ENCODE measurements at regions not wholly inside any gene's neighbourhood (a gene's known extent, or its start where the extent isn't known, plus 50 kb on each side); places are given as distances from the start of the nearest gene placed in this dataset.

GRCh38 chr9:88676644-88677043 is 141.7 kb downstream of the NXNL2 start:
- intact Hi-C loops (cut with DNase I), result no loop called here
- FAIRE-seq (no peak), DNase-seq (no peak)
- no peak overlapping the region for H3K9ac ChIP-seq (ENCODE audit: low read length in 3 of 3)
- H3K4me1 ChIP-seq (ENCODE audit: control insufficient read depth in 2 of 3, insufficient read depth in 2 of 3, low read depth in 1 of 3, low read length in 3 of 3), result no peaks in the 10 kb centered on the region
- H3K9me3 ChIP-seq (ENCODE audit: control insufficient read depth in 2 of 3, insufficient read depth in 1 of 3, low read length in 3 of 3), result no peaks in the 10 kb centered on the region
- no peak overlapping the region for H3K4me3 ChIP-seq (ENCODE audit: low read length in 3 of 3)
- no peak overlapping the region for H3K27ac ChIP-seq (ENCODE audit: low read depth in 2 of 2, low read length in 2 of 2)
- no peak for TF ChIP-seq CTCF (IDR thresholded peaks at IDR 0.05; ENCODE audit: borderline replicate concordance, extremely low read depth, insufficient read depth)
- no peaks in the 10 kb centered on the region for H3K36me3 ChIP-seq (ENCODE audit: control insufficient read depth in 2 of 3, insufficient read depth in 3 of 3, low read length in 3 of 3)
- no peaks in the 10 kb centered on the region for H3K27me3 ChIP-seq (ENCODE audit: control insufficient read depth, insufficient read depth, low read length)

- intact Hi-C loops (cut with DNase I), result no loop called here
- no peaks in the 10 kb centered on the region for H3K36me3 ChIP-seq (ENCODE audit: control insufficient read depth in 2 of 3, insufficient read depth in 3 of 3, low read length in 3 of 3)
- no peak for TF ChIP-seq CTCF (IDR thresholded peaks at IDR 0.05; ENCODE audit: borderline replicate concordance, extremely low read depth, insufficient read depth)
- H3K4me1 ChIP-seq (ENCODE audit: control insufficient read depth in 2 of 3, insufficient read depth in 2 of 3, low read depth in 1 of 3, low read length in 3 of 3), result no peaks in the 10 kb centered on the region
- no peak overlapping the region for H3K27ac ChIP-seq (ENCODE audit: low read depth in 2 of 2, low read length in 2 of 2)
- DNase-seq, result no peak
- no peaks in the 10 kb centered on the region for H3K27me3 ChIP-seq (ENCODE audit: control insufficient read depth, insufficient read depth, low read length)
- no peak overlapping the region for H3K9ac ChIP-seq (ENCODE audit: low read length in 3 of 3)
- no peak overlapping the region for H3K4me3 ChIP-seq (ENCODE audit: low read length in 3 of 3)
- no peaks in the 10 kb centered on the region for H3K9me3 ChIP-seq (ENCODE audit: control insufficient read depth in 2 of 3, insufficient read depth in 1 of 3, low read length in 3 of 3)
- FAIRE-seq, result no peak
Measured at GRCh38 chr9:88678008-88678407, 143.0 kb downstream of the NXNL2 start.

GRCh38 chr9:88678431-88678830 is 143.5 kb downstream of the NXNL2 start:
- Histone ChIP-seq H3K4me1 (ENCODE audit: control insufficient read depth in 2 of 3, insufficient read depth in 2 of 3, low read depth in 1 of 3, low read length in 3 of 3) (no peaks in the 10 kb centered on the region), H3K9me3 (ENCODE audit: control insufficient read depth in 2 of 3, insufficient read depth in 1 of 3, low read length in 3 of 3) (no peaks in the 10 kb centered on the region), H3K27me3 (ENCODE audit: control insufficient read depth, insufficient read depth, low read length) (no peaks in the 10 kb centered on the region), H3K36me3 (ENCODE audit: control insufficient read depth in 2 of 3, insufficient read depth in 3 of 3, low read length in 3 of 3) (no peaks in the 10 kb centered on the region), H3K4me3 (ENCODE audit: low read length in 3 of 3) (no peak overlapping the region), H3K27ac (ENCODE audit: low read depth in 2 of 2, low read length in 2 of 2) (no peak overlapping the region), H3K9ac (ENCODE audit: low read length in 3 of 3) (no peak overlapping the region)
- intact Hi-C loops (cut with DNase I), result no loop called here
- TF ChIP-seq CTCF (IDR thresholded peaks at IDR 0.05; ENCODE audit: borderline replicate concordance, extremely low read depth, insufficient read depth), result no peak
- no peak for DNase-seq
- no peak for FAIRE-seq

DNA sequence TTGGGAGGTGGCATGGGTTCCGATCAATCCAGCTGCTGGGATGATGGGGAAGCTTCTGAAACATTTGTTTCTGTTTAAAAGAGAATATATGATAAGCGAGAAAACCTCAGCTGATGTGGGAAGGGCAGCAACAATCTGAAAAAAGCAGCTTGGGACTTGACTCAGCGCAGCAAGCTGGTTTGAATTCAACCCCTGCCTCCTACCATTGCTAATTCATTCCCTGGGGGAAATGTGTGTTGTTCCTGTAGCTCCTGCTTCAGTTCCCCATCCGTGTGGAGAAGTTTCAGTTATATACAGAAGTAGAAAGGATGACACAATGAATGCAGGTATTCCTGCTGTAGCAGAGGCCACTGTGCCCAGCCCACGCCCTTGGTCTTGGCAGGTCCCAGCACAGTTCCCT is 145.1 kb downstream of the NXNL2 start:
- FAIRE-seq (no peak), DNase-seq (no peak)
- H3K9ac ChIP-seq (ENCODE audit: low read length in 3 of 3), result no peak overlapping the region
- no peak overlapping the region for H3K27ac ChIP-seq (ENCODE audit: low read depth in 2 of 2, low read length in 2 of 2)
- H3K36me3 ChIP-seq (ENCODE audit: control insufficient read depth in 2 of 3, insufficient read depth in 3 of 3, low read length in 3 of 3), result no peaks in the 10 kb centered on the region
- no peak for TF ChIP-seq CTCF (IDR thresholded peaks at IDR 0.05; ENCODE audit: borderline replicate concordance, extremely low read depth, insufficient read depth)
- no peak overlapping the region for H3K4me3 ChIP-seq (ENCODE audit: low read length in 3 of 3)
- H3K4me1 ChIP-seq (ENCODE audit: control insufficient read depth in 2 of 3, insufficient read depth in 2 of 3, low read depth in 1 of 3, low read length in 3 of 3), result no peaks in the 10 kb centered on the region
- H3K27me3 ChIP-seq (ENCODE audit: control insufficient read depth, insufficient read depth, low read length), result no peaks in the 10 kb centered on the region
- H3K9me3 ChIP-seq (ENCODE audit: control insufficient read depth in 2 of 3, insufficient read depth in 1 of 3, low read length in 3 of 3), result no peaks in the 10 kb centered on the region
- intact Hi-C loops (cut with DNase I), result no loop called here
